Right lung (tissue), 2 donors: ENCODE measurements at regions not wholly inside any gene's neighbourhood (a gene's known extent, or its start where the extent isn't known, plus 50 kb on each side); places are given as distances from the start of the nearest gene placed in this dataset.

Source experiments
- DNase-seq, 2 donors: peaks; one replicate each; pipeline ENCODE4 v3.0.0-alpha.2; 2013

GRCh38 chr14:101399737-101400517 is 161.4 kb upstream of the DIO3 start:
- DNase-seq, result no peak

GRCh38 chr14:101400830-101401229 is 160.5 kb upstream of the DIO3 start:
- no peak for DNase-seq

GRCh38 chr14:101402936-101403660 is 158.2 kb upstream of the DIO3 start:
- DNase-seq, result no peak

- no peak for DNase-seq
Observed at GRCh38 chr14:101404426-101405170, 156.7 kb upstream of the DIO3 start.

- peak; percentile 90 to 92 for DNase-seq
Observed at GRCh38 chr14:101405171-101405883, 156.0 kb upstream of the DIO3 start.

- DNase-seq, result no peak
Observed at GRCh38 chr14:101406921-101407320, 154.4 kb upstream of the DIO3 start.

- DNase-seq, result no peak
Observed at GRCh38 chr14:101407328-101407727, 154.0 kb upstream of the DIO3 start.

GRCh38 chr14:101408077-101408831 is 153.0 kb upstream of the DIO3 start:
- DNase-seq, result peak in 1 of 2 donors; percentile 48

GRCh38 chr14:101409006-101409543 is 152.2 kb upstream of the DIO3 start:
- no peak for DNase-seq

GRCh38 chr14:101410126-101410525 is 151.2 kb upstream of the DIO3 start:
- DNase-seq, result no peak

- no peak for DNase-seq
Observed at GRCh38 chr14:101411151-101411550, 150.1 kb upstream of the DIO3 start.

- DNase-seq, result no peak
Observed at GRCh38 chr14:101411779-101412178, 149.5 kb upstream of the DIO3 start.

GRCh38 chr14:101412739-101413138 is 148.6 kb upstream of the DIO3 start:
- DNase-seq, result no peak

GRCh38 chr14:101417434-101417833 is 143.9 kb upstream of the DIO3 start:
- no peak for DNase-seq

GRCh38 chr14:101418601-101419000 is 142.7 kb upstream of the DIO3 start:
- DNase-seq, result no peak

GRCh38 chr14:101426466-101426865 is 134.8 kb upstream of the DIO3 start:
- no peak for DNase-seq

GRCh38 chr14:101428409-101428808 is 132.9 kb upstream of the DIO3 start:
- DNase-seq, result no peak

- DNase-seq, result no peak
Observed at GRCh38 chr14:101435546-101435945, 125.7 kb upstream of the DIO3 start.

GRCh38 chr14:101439023-101439422 is 122.3 kb upstream of the DIO3 start:
- no peak for DNase-seq

- DNase-seq, result no peak
Observed at GRCh38 chr14:101440496-101440895, 120.8 kb upstream of the DIO3 start.

- no peak for DNase-seq
Observed at GRCh38 chr14:101441710-101442109, 119.6 kb upstream of the DIO3 start.
